OCI-LY7 (cell line): ENCODE measurements at regions not wholly inside any gene's neighbourhood (a gene's known extent, or its start where the extent isn't known, plus 50 kb on each side); places are given as distances from the start of the nearest gene placed in this dataset.

Experiments used
- CTCF ChIP-seq: fragments of 200-600 bp; sonication (generic); conservative IDR thresholded peaks from 2 replicates; pipeline ENCODE4 v1.5.1; 2014; ENCODE audit warnings: mild to moderate bottlenecking, antibody characterized with exemption, low read length, moderate library complexity, mixed read lengths
- EZH2phosphoT487 ChIP-seq: fragments of 200-600 bp; sonication (generic); IDR thresholded peaks from 2 replicates; pipeline ENCODE4 v1.6.1; 2018; ENCODE audit warnings: low read depth, borderline replicate concordance, mild to moderate bottlenecking, mixed run types, antibody characterized with exemption, low read length, moderate library complexity, mixed read lengths

GRCh38 chr20:56151834-56152233 lies 96.7 kb upstream of the MC3R start:
- TF ChIP-seq CTCF (no peak), EZH2phosphoT487 (no peak)
